ENCODE measurements at regions not wholly inside any gene's neighbourhood (a gene's known extent, or its start where the extent isn't known, plus 50 kb on each side); places are given as distances from the start of the nearest gene placed in this dataset.

DNA sequence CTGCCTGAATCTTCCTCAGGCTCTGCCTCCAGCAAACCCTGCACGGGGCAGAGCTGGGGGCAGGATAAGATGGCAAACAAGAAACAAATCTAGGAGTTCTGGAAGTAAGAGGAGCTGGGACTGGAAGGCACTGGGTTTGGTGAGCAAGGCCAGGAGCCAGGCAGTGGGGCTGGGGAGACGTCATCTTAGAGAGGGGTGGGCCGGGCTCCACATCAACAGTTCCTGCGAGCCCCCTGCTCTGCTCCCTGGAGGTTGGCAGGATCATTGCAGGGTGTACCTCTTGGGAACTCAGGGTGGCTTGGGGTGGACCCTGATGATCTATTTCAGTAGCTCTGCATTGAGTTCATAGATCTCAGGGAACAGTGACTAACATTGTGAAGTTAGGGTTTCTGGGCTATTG lies 87.3 kb upstream of the PRR23E start:
- no peak for DNase-seq (ENCODE audit: low read depth in 2 of 3, low spot score in 2 of 3)

DNA sequence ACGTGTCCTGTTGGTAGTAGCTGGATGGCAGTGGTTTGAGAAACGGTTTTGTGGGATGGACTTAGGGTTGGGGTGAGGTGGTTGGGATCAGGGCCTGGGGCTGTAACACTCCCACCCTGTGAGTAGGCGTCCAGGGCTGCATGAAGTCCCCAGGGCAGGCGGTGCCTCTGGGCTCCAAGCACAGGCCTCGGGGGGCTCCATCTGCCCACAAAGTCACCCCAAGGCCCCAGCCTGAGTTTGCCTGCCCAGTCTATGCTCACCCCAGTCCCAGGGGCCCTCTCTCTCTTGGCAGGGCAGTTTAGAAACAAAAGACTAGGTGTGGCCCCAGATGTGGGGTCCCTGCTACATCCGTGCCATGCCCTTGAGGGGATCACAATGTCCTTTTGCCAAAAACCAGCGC lies 86.9 kb upstream of the PRR23E start:
- DNase-seq (ENCODE audit: low read depth in 2 of 3, low spot score in 2 of 3), result no peak

DNA sequence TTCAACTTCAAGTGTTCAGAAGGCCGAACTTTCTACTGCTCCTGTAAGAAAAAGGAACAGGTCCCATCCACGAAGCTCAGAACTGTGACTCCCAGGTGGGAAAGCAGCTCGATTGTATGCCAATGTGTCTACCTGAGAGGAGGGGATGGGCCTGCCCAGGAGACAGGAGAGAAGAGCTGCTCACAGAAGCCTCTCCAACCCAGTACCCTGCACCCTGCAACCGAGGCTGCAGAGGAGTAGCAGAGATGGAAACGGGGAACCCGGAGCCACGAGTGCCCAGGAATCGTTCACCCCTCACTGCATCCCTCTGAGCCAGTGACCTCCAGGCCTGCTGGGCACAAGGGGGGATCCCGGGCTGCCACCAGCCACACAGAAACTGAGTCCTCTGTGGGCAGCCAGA lies 86.5 kb upstream of the PRR23E start:
- no peak for DNase-seq (ENCODE audit: low read depth in 2 of 3, low spot score in 2 of 3)

DNA sequence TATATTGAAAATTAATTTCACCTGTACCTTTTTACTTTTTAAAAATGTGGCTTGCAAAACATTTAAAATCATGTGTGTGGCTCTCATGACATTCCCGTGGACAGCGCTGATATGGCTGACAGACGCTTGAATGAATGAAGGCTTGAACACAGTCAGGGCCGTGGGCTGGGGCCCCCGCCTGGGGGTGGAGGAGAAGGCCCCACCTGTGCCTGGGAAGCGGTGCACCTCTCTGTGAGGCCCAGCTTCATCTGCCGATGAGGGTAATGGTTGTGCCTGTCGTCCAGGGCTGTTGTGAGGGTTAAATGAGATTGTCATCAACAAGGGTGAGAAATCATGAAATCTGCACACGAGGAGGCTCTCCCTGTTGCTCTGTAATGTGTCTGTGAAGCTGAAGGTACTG lies 85.9 kb upstream of the PRR23E start:
- DNase-seq (ENCODE audit: low read depth in 2 of 3, low spot score in 2 of 3), result no peak

DNA sequence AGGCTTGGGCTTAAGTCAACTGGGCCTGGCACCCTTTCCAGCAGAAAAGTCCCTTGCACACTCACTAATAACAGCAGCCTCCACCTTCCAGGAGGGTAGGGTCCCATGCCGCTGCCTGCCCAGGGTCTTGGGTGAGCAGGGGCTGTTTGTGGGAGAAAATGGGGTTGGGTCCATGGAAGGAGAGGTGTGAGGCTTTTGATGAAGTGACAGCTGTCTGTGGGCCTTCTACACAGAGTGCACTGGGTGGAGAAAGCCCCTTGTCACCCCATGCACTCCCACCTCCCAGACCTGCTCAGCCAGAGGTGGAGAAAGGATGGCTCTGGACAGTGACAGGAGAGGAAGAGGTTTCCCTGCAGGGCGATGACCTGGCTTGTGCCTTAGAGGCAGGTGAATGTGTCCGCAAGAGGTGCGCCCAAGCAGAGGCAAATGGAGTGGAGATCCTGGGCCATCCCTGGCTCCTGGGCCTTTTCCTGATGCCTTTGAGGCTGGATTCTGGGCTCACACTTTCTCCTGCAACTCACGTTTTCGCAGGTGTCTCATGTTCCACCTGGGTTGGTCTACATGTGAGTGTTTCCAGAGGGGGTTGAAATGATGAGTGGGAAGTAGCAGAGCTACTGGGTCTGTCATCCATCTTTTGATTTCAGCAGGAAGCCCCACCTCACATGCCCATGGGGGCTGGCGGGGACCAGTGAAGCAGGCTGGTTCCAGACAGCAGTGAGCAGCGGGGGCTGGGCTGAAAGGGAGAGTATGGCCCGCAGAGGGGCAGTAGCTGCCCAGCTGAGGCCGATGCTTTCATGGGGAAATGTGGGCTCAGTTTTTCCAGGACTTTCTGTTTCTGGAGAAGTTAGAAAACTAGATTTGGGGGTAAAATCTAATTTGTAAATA lies 85.2 kb upstream of the PRR23E start:
- no peak for DNase-seq (ENCODE audit: low read depth in 2 of 3, low spot score in 2 of 3)

DNA sequence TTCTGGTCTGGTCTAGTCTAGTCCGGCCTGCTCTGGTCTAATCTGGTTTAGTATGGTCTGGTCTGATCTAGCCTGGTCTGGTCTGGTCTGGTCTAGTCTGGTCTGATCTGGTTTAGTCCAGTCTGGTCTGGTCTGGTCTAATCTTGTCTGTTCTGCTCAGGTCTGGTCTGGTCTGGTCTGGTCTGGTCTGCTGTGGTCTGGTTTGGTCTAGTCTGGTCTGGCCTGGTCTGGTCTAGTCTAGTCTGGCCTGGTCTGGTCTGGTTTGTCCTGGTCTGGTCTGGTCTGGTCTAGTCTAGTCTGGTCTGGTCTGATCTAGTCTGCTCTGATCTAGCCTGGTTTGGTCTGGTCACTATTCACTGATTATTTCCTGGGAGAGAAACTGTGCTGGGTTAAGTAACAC lies 84.1 kb upstream of the PRR23E start:
- no peak for DNase-seq (ENCODE audit: low read depth in 2 of 3, low spot score in 2 of 3)

DNA sequence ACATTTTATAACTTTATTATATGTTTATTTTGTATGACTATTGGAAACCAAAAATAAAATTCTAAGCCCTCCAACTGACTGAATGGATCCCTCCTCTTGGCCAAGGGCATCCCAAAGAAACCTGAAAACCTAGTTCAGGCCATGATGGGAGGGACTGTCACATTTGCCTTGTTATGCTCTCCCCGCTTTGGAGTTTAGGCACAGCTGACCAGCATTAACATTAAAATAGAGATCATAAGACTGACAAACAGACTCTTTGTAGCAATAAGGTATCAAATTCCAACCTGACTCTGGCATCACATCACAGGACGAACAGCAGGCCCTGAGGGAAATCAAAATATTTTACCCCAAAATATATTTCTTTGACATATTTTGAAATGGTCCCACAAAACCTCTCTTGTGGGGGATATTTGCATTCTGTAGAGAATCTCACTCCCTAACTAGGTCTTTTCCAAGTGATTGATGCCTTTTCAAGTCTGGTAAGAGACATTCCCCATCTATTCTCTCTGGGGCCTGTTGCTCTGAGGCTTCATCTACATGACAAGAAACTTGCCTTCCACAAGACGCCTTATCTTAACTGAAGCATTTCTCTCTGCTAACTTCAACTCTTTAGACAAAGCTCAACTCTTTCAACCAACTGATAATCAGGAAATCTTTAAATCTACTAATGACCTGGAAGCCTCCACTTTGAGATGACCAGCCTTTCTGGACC lies 81.8 kb upstream of the PRR23E start:
- DNase-seq (ENCODE audit: low read depth in 2 of 3, low spot score in 2 of 3), result no peak

DNA sequence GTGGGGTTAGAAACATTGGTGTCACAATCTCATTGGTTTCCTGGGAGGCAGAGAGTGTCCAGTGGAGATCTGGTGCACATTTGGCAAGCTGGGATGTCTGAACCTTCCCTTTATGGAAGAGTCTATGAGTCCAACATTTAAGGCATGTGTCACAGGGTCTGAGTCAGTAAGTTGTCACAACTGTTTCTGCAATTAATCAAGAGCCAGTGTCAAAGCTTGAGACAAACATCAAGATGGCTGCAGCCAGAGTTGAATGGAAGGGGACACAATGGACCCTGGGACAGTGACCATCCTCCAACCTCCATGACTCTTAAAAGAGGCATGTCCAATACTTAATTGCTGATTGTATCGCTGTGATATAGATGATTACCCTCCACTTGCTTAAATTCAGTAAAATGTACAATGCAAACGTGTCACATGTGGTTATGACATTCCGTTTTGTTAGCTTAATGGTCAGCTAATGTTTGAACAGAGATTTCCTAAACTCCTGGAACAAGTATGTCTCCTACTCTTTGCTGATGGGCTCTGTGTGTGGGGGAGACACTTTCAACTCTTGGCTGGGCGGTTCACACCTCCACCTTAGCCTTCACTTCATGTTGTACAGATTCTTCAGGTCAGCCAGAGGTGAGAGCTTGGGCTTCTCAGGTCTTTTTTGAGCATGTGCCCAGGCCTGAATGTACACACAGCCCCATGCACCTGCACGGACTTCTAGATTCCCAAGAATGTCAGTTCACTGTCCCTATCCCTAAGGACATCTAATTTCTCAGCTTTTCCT lies 79.9 kb upstream of the PRR23E start:
- DNase-seq (ENCODE audit: low read depth in 2 of 3, low spot score in 2 of 3), result no peak

DNA sequence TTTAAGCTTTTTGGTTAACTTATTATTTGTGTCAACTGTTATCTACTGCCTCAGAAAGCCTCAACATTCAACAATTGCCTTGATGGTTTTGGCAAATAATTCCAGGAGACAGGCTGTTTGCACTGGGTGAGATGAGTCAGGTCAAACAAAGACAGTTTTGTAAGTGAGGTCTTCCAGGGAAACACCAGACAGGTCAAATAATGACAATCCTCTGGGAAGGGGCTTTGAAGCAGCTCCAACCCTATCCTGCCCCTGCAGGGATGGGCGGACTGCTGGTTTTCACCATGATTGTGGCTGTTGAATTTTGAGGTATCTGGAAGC lies 79.4 kb upstream of the PRR23E start:
- DNase-seq (ENCODE audit: low read depth in 2 of 3, low spot score in 2 of 3), result no peak

DNA sequence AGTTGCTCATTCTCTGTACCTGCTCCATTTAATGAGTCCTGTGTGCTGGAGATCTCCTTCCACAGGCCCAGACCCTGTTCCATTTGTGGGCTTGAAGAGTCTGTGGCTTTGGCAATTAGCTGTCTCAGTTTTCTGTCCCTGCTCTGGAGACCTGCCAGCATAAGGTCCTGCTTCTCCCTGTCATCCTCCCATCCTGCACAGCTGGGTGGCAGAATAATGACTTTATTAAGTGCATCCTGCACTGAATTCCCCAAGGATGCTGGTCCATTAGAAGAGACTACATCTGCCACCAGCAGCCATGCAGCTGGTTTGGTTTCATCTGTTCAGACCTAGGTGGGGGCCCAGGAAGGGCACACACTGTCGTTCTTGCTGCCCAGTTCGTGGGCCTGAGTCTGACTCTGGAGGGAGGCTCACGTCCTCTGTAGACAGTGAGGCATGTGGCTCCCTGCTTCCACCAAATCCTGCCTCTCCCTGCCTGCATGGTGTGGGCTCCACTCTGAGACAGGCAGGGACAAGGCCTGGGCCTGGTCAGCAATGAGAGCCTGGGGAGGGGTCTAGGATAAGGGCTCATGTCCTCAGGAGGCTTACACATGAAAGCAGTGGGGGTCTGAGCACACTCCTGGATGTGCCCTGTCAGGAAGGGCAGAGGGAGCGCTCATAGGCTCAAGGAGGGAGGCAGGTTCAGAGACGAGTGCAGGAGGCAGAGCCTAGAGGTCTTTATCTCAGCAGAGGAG lies 78.4 kb upstream of the PRR23E start:
- DNase-seq (ENCODE audit: low read depth in 2 of 3, low spot score in 2 of 3), result no peak

DNA sequence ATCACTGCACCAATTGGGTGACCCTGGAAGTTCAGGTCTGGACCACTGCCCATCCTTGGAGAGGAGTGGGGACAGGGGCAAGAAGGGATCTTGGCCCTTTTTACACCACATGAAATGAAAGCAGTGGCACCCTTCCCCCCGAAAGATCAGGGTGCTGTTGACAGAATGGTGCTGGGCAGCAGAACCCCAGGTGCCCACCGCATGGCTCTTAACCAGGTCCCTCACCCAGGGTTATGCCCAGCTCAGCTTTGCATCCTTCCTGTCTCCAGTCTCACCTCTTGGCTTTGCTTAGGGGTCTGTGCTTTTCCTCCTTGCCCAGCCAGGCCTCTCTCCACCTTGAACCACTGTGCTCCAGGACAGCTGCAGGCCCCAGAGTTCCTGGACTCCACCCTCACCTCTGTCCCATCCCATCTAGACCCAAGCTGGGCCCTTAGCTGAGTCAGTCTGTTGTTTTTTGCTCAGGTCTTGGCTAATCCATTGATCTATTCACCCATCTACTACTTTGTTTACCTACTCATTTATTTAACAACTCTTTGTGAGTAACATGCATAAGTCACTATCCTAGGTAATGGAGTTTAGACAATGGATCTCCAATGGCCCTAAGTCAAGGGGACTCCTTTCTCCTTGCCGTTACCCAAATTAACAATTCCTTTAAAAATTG lies 77.1 kb upstream of the PRR23E start:
- no peak for DNase-seq (ENCODE audit: low read depth in 2 of 3, low spot score in 2 of 3)

DNA sequence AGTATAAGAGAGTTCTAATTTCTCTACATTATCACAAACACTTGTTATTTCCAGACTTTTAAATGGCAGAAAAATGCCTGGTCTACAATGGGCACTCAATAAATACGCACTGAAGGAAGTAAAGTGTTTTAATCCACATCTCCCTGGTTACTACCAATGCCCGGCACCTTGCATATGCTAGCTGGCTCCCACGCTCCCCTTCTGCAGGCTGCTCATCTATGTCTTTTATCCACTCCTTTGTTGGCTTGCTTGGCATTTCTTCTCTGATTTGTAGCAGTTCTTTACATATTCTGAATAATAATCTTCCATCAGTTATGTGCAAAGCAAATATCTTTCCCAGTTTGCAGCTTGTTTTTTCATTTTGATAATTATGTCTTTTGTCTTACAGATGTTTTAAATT lies 74.6 kb upstream of the PRR23E start:
- no peak for DNase-seq (ENCODE audit: low read depth in 2 of 3, low spot score in 2 of 3)

DNA sequence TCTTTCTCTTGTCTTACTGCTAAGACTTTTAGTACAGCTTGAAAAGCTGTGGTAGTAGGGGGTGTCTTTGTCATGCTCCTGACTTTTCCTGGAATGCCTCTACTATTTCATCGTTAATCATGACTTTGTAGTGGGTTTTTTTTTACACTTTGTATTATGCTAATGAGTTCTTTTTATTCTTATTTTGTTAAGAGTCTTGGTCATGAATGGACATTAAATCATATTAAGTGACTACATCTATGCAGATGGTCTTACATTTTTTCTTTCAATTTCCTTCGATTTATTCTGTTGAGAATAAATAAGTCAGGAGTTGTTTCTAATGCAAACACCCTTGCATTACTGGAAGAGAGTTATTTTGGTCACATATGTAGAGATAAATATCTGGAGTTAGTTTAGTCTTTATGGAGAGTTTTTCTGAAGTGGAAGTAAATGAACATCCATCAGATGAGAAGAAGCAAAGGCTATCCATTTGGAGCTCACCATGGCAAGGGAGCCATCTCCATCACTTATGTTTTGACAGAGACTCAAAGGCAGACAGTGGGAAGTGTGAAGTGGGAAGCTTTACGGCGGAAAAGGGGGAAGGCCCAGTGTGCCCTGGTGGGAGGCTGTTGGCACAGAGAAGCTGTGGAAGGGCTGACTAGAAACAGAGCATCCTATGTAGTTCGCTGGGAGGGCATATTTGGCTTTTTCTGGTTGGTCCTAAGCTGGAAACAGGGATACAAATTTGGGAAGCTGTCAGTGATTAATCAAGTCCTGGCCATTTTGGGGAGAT lies 73.1 kb upstream of the PRR23E start:
- DNase-seq (ENCODE audit: low read depth in 2 of 3, low spot score in 2 of 3), result no peak

DNA sequence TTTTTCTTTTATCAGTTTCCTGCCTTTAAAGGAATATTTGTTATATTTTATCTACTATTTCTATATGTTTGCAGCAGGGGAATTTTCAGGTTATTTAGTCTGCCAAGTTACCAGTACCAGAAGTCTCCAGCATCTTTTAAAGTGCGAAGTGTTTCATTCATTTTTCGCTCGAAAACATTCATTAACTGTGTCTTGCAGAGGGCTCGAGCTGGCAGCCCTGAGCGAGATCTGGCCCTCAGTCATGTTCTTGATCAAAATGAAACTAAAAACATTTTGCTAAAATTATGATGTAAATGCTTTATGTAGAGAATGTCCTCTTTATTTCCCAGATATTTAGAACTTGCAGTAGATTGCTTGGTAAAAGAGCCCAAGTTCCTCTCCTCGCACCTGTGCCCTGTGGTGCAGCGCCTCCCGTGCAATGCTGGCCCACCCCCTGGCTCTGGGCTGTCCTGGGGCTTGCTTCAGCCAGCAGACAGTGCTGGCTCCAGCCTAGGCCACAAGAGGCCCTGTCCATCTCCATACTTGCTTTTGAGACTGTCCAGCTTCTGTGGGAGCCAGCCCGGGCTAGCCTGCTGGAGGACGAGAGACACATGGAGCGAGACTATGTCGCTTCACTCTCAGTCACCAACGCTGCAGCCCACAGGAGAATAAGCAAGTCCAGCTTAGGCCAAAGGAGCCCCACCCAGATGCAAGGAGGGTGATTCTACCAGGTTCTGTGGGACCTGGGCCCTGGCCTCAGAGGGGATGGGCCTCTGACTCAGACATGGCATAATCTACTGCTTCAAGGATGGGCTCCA lies 71.9 kb upstream of the PRR23E start:
- DNase-seq (ENCODE audit: low read depth in 2 of 3, low spot score in 2 of 3), result no peak

DNA sequence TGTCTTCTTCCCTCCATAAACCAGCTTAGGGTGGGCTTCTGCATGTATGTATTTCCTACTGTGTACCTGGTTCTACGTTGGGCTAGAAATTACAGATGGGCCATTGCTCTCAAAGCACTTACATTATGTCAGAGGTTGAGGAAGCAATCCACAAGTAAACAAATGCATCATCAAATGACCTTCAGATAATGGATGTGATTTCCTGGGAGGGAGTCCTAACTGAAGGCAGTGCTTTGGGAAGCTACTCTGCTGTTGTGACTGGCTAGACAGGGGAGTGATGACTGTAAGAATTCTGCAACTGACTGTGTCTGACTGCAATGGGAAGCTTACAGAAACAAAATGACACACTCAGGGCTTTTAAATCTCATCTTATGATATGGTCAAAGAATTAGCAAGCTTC lies 71.0 kb upstream of the PRR23E start:
- no peak for DNase-seq (ENCODE audit: low read depth in 2 of 3, low spot score in 2 of 3)

DNA sequence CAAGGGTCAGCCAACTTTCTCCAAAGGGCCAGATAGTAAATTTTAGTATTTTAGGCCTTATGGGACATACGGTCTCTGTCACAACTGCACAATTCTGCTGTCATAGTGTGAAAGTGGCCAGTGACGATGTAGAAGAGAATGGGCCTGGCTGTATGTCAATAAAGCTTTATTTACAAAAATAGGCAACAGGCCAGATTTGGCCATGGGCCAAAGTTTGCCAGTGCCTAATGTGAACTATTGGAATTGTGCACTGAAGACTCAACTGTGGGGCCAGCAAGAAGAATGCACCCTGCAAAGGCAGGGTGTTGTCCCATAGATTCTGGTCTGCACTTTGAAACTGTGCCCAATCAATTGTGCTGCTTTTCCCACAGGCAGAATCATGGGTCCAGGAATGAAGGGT lies 69.4 kb upstream of the PRR23E start:
- no peak for DNase-seq (ENCODE audit: low read depth in 2 of 3, low spot score in 2 of 3)

DNA sequence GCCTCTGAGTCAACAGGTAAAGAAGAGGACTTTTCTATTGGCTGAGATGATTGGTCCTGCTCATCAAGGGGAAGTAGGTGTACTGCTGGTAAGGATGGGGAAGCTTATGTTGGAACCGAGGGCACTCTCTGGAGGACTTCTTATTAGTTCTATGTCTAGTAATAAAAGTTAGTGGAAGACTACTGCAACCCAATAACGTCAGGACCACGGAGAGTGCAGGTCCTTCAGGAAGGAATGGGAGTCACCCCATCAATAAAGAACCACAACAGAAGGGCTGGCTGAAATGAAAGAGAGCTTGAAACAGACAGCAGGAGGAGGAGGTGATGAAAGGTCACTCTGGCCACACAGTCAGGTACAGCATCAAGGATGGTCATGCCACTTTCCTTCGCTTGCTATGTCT lies 68.8 kb upstream of the PRR23E start:
- DNase-seq (ENCODE audit: low read depth in 2 of 3, low spot score in 2 of 3), result no peak

DNA sequence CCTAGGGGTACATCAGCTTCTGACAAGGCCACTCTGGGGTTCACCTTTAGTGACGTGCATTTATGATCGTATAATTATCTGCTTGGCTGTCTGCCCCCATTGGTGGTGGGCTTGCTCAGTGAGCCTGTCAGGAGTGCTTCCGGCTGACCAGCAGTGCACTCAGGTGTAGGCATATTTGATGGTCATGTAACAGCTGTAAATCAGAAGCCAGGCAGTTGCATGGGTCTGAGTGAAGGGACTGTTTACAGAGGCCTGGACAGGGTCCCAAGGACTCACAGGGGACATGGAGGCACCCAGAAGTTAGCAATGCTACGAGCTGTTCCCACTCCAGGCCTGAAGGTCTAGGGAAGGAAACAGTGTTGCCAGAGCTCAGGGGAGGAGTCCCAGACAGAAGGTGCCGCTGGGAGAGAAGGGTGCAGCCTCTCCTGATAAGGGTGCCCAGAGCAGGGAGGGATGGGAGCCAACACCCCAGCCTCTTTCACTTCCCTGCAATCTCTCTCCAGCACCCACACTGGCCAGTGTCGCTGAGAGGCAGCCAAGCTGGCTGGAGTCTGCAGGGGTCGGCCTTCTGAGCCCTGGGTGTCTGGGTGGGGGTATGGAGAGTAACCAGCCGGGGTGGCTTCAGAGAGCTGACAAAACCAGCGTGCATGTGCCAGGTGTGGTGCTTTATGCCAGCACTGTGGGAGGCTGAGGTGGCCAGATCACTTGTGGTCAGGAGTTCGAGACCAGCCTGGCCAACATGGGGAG lies 61.3 kb upstream of the PRR23E start:
- no peak for DNase-seq (ENCODE audit: low read depth in 2 of 3, low spot score in 2 of 3)

Measured in hematopoietic multipotent progenitor cell (in vitro differentiated cells).